ENCODE measurements at regions not wholly inside any gene's neighbourhood (a gene's known extent, or its start where the extent isn't known, plus 50 kb on each side); places are given as distances from the start of the nearest gene placed in this dataset.
A peak's percentile ranks its signal among the peaks of the same experiment; 100 is the strongest.
"Not testable (repeated sequence)": the region's sequence is repeated elsewhere in the genome, so short reads cannot be mapped to it uniquely, and the experiment has no call there.

DNA sequence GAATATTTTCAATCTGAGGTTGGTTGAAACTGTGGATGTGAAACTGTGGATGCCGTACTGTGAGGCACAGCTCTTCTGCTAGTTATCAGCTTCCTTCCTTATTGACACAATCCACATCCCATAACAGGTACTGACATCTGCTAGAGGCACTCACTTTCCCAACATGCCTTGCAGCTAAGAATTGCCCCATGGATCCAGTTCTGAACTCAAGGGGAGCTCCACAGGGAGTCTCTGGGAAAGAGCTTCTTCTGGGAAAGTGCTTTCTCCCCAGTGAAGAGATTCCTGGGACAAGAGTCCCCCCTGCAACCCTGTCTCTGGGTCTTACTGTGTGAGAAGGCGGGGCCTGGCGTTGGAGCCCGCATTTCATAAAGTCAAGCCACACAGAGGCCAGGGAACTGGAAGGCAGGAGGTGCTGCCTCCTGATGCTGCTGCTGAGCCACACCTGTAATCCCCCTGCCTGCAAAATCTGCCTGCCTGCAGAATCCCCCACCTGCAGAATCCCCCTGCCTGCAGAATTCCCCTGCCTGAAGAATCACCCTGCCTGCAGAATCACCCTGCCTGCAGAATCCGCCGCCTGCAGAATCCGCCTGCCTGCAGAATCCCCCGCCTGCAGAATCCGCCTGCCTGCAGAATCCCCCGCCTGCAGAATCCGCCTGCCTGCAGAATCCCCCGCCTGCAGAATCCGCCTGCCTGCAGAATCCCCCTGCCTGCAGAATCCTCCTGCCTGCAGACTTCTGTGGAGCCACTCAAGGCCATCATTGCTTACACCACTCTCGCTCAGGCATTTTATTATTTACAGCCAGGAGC, 305.4 kb downstream of the FOXL1 start:
- no peak for TF ChIP-seq CTCF (IDR thresholded peaks at IDR 0.05; ENCODE audit: insufficient read depth, low read depth, low read length, missing control alignments)
- no peak overlapping the region for H3K4me3 ChIP-seq (ENCODE audit: low read length)
- DNase-seq (ENCODE audit: low read depth): no peak

GRCh38 chr16:86884390-86884650, 306.0 kb downstream of the FOXL1 start:
- no peak for DNase-seq (ENCODE audit: low read depth)
- TF ChIP-seq CTCF (IDR thresholded peaks at IDR 0.05; ENCODE audit: insufficient read depth, low read depth, low read length, missing control alignments): no peak
- H3K4me3 ChIP-seq (ENCODE audit: low read length): no peak overlapping the region

DNA sequence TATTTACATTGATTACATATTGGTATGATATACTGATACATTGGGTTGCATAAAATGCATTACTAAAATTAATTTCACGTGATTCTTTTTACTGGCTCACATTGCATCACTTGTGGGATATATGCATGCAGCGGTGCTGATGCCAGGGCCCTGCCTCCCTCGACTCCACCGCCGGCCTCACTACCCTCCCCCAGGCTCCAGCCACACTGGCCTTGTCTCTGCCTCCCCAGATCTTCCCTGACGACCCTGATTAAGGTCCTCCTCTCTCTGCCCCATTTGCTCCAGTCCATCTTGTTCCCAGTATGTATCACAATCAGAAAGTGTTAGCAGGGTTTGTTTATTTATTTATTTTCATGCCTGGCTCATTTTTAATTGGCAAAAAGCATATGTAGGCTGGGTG, 306.8 kb downstream of the FOXL1 start:
- H3K4me3 ChIP-seq (ENCODE audit: low read length): no peak overlapping the region
- DNase-seq (ENCODE audit: low read depth): no peak
- no peak for TF ChIP-seq CTCF (IDR thresholded peaks at IDR 0.05; ENCODE audit: insufficient read depth, low read depth, low read length, missing control alignments)

DNA sequence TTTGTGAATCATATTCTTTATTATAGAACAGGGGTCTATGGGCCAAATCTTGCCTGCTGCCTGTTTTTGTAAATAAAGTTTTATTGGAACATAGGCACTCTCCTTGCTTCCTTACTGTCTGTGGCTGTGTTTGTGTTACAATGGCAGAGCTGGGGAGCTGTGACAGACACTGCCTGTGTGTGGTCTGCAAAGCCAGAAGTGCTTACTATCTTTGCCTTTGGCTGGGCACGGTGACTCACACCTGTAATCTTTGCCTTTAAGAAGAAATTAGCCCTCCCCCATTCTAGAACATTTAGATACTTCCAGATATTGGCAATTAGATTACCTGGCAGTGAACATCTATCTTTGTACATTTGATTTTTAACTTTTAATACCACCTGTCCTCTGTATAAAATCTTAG, 308.3 kb downstream of the FOXL1 start:
- no peak for TF ChIP-seq CTCF (IDR thresholded peaks at IDR 0.05; ENCODE audit: insufficient read depth, low read depth, low read length, missing control alignments)
- no peak overlapping the region for H3K4me3 ChIP-seq (ENCODE audit: low read length)
- DNase-seq (ENCODE audit: low read depth): peak; percentile 46

GRCh38 chr16:86887416-86887815, 309.1 kb downstream of the FOXL1 start:
- no peak for TF ChIP-seq CTCF (IDR thresholded peaks at IDR 0.05; ENCODE audit: insufficient read depth, low read depth, low read length, missing control alignments)
- no peak for DNase-seq (ENCODE audit: low read depth)
- H3K4me3 ChIP-seq (ENCODE audit: low read length): no peak overlapping the region

GRCh38 chr16:86888231-86889053, 310.1 kb downstream of the FOXL1 start:
- TF ChIP-seq CTCF (IDR thresholded peaks at IDR 0.05; ENCODE audit: insufficient read depth, low read depth, low read length, missing control alignments): no peak
- H3K4me3 ChIP-seq (ENCODE audit: low read length): no peak overlapping the region
- peak; percentile 23 for DNase-seq (ENCODE audit: low read depth)

- H3K4me3 ChIP-seq (ENCODE audit: low read length): not testable (repeated sequence)
These were observed 310.7 kb downstream of the FOXL1 start for GRCh38 chr16:86889054-86889366.

More at GRCh38 chr16:86889054-86889366, 310.7 kb downstream of the FOXL1 start:
- not testable (repeated sequence) for DNase-seq (ENCODE audit: low read depth)
